K562 (cell line): ENCODE measurements at regions not wholly inside any gene's neighbourhood (a gene's known extent, or its start where the extent isn't known, plus 50 kb on each side); places are given as distances from the start of the nearest gene placed in this dataset.

Source experiments
- ATAC-seq: fragments of 200-7000 bp; cut with Tn5 transposase; 3 replicates; pipeline ENCODE4 v1.9.1; 2020; ENCODE audit warnings: moderate library complexity
- BruUV-seq: library from RNA; stranded (reverse); fragments of 400-500 nt; replicated peaks from 2 replicates; lab custom pipeline; 2021; lab: Mats Ljungman, UMichigan
- CTCF ChIA-PET: fragments of 300-600 bp; formaldehyde crosslinking; extraction: SDS; loops from one replicate; lab custom pipeline; 2021; ENCODE audit warnings: low intra/inter-chr PET ratio; lab: Yijun Ruan, JAX
- POLR2A ChIA-PET: fragments of 300-600, 350-650 bp; sonication (Branson Sonifier 250); formaldehyde crosslinking; extraction: SDS; loops from one replicate; lab custom pipeline; 2021; ENCODE audit warnings: antibody characterized with exemption, inconsistent platforms; lab: Yijun Ruan, JAX
- DNase-seq, 4 experiments: peaks; one replicate each; pipeline versions ENCODE4 v3.0.0 to v3.0.0-alpha.2; 2011 to 2018; ENCODE audit warnings: low spot score in 3 of 4, mixed read lengths in 3 of 4; ENCODE audit errors: extremely low read depth in 1 of 4
- FAIRE-seq: peaks from 2 replicates; lab custom pipeline; 2011; peaks lifted over from hg19 to GRCh38; lab: Jason Lieb, UNC
- H2AFZ ChIP-seq: 2 replicates; pipeline ENCODE4 v1.6.0; 2011; ENCODE audit warnings: low read depth, low read length, control low read depth, inconsistent platforms
- H3K27ac ChIP-seq: fragments of 200-600 bp; 3 replicates; pipeline ENCODE4 v1.8.0; 2011; ENCODE audit warnings: low read depth, mild to moderate bottlenecking, control low read depth, inconsistent platforms, low read length, moderate library complexity, mixed read lengths; ENCODE audit errors: extremely low read depth
- H3K27me3 ChIP-seq, 2 experiments: fragments of 300-600 bp in 1 of 2; 2 replicates in 1 of 2; 3 replicates in 1 of 2; pipeline versions ENCODE4 v1.6.0 to v1.8.0; 2011; ENCODE audit warnings: inconsistent platforms in 2 of 2, low read length in 2 of 2, mild to moderate bottlenecking in 1 of 2, mixed read lengths in 1 of 2, moderate library complexity in 1 of 2; ENCODE audit not compliant: control insufficient read depth in 2 of 2, insufficient read depth in 2 of 2
- H3K36me3 ChIP-seq: fragments of 300-600 bp; 3 replicates; pipeline ENCODE4 v1.8.0; 2011; ENCODE audit warnings: mild to moderate bottlenecking, low read length, inconsistent platforms; ENCODE audit not compliant: control insufficient read depth, insufficient read depth
- H3K4me1 ChIP-seq, 2 experiments: fragments of 200-600 bp in 1 of 2; replicated peaks in 1 of 2; 2 replicates in 1 of 2; 3 replicates in 1 of 2; pipeline versions ENCODE4 v1.5.1 to v1.8.0; 2011; ENCODE audit warnings: inconsistent platforms in 2 of 2, low read length in 2 of 2, mild to moderate bottlenecking in 1 of 2, mixed read lengths in 1 of 2, moderate library complexity in 1 of 2; ENCODE audit not compliant: control insufficient read depth in 2 of 2, insufficient read depth in 2 of 2
- H3K4me2 ChIP-seq: 2 replicates; pipeline ENCODE4 v1.6.1; 2011; ENCODE audit warnings: low read length, control low read depth, inconsistent platforms, mixed read lengths; ENCODE audit not compliant: insufficient read depth
- H3K4me3 ChIP-seq: fragments of 200-600 bp; sonication (generic), shearing (Covaris generic); 2 replicates; pipeline ENCODE4 v1.5.1; 2016; ENCODE audit warnings: control low read depth, inconsistent platforms
- H3K79me2 ChIP-seq: fragments of 200-600 bp; 3 replicates; pipeline ENCODE4 v1.8.0; 2011; ENCODE audit warnings: low read length, inconsistent platforms; ENCODE audit not compliant: control insufficient read depth, insufficient read depth
- H3K9ac ChIP-seq, 2 experiments: 2 replicates each; pipeline versions ENCODE4 v1.6.0 to v1.6.1; 2011; ENCODE audit warnings: low read depth in 2 of 2, low read length in 2 of 2, control low read depth in 1 of 2, inconsistent platforms in 1 of 2, mild to moderate bottlenecking in 1 of 2, mixed read lengths in 1 of 2; ENCODE audit not compliant: insufficient read depth in 1 of 2
- H3K9me1 ChIP-seq: one replicate; pipeline ENCODE4 v1.6.0; 2011; ENCODE audit warnings: inconsistent platforms, mild to moderate bottlenecking, low read length, moderate library complexity; ENCODE audit not compliant: control insufficient read depth, insufficient read depth
- H3K9me3 ChIP-seq: replicated peaks from 2 replicates; pipeline ENCODE4 v1.5.1; 2011; ENCODE audit warnings: low read depth, low read length, inconsistent platforms; ENCODE audit not compliant: control insufficient read depth, insufficient read depth
- H4K20me1 ChIP-seq: replicated peaks from 2 replicates; pipeline ENCODE4 v1.6.1; 2011; ENCODE audit warnings: low read length, inconsistent platforms, mixed read lengths; ENCODE audit not compliant: control insufficient read depth, insufficient read depth
- ATF1 ChIP-seq, 2 experiments: fragments of 450-650 bp in 1 of 2; IDR thresholded peaks; 2 replicates each; pipeline ENCODE4 v1.6.1; 2016; ENCODE audit warnings: missing compliant biosample characterization in 1 of 2, missing genetic modification characterization in 1 of 2
- DACH1 ChIP-seq: fragments of 450-650 bp; IDR thresholded peaks from 2 replicates; pipeline ENCODE4 v1.6.1; 2018; ENCODE audit not compliant: partially characterized antibody
- PATZ1 ChIP-seq: fragments of 250-450 bp; sonication (Bioruptor Pico); IDR thresholded peaks from 2 replicates; pipeline ENCODE4 v1.5.0; 2020; ENCODE audit warnings: mild to moderate bottlenecking, borderline replicate concordance
- PBX2 ChIP-seq, 2 experiments: IDR thresholded peaks in 1 of 2; conservative IDR thresholded peaks in 1 of 2; 2 replicates each; pipeline ENCODE4 v1.6.1; 2016; ENCODE audit warnings: low read depth in 2 of 2, mild to moderate bottlenecking in 1 of 2, missing compliant biosample characterization in 1 of 2, missing genetic modification characterization in 1 of 2, moderate library complexity in 1 of 2
- PKNOX1 ChIP-seq: fragments of 450-650 bp; IDR thresholded peaks from 2 replicates; pipeline ENCODE4 v1.6.1; 2016
- PREB ChIP-seq: sonication (generic); formaldehyde crosslinking; IDR thresholded peaks from 2 replicates; pipeline ENCODE4 v1.8.1; 2023; ENCODE audit warnings: mild to moderate bottlenecking, missing genetic modification reagents
- RBM14 ChIP-seq: fragments of 200-400 bp; formaldehyde crosslinking; IDR thresholded peaks from 2 replicates; pipeline ENCODE4 v1.6.1; 2018; ENCODE audit warnings: low read depth, mild to moderate bottlenecking, low read length, moderate library complexity, borderline replicate concordance; ENCODE audit not compliant: insufficient read depth
- SMARCC2 ChIP-seq: fragments of 450-650 bp; IDR thresholded peaks from 2 replicates; pipeline ENCODE4 v1.6.1; 2017; ENCODE audit warnings: antibody characterized with exemption, moderate library complexity, mild to moderate bottlenecking, low read depth
- TBL1XR1 ChIP-seq, 2 experiments: IDR thresholded peaks; 2 replicates each; pipeline ENCODE4 v1.6.1; 2012; ENCODE audit warnings: improper control_type of control experiment in 2 of 2, low read length in 2 of 2, mild to moderate bottlenecking in 1 of 2
- THRAP3 ChIP-seq: fragments of 450-650 bp; IDR thresholded peaks from 2 replicates; pipeline ENCODE4 v1.6.1; 2016; ENCODE audit warnings: mild to moderate bottlenecking, inconsistent platforms, borderline replicate concordance
- ZNF75A ChIP-seq: fragments of 450-650 bp; formaldehyde crosslinking; IDR thresholded peaks from 2 replicates; pipeline ENCODE4 v1.4.0; 2020; ENCODE audit warnings: mild to moderate bottlenecking
- ZSCAN29 ChIP-seq: fragments of 450-650 bp; IDR thresholded peaks from 2 replicates; pipeline ENCODE4 v1.6.1; 2017
- WGBS: fragments of 100-300 bp; shearing (Covaris generic); methylation state at CpG from one replicate; pipeline ENCODE4 v1.1.6; 2016; ENCODE audit warnings: low coverage, mixed read lengths; ENCODE audit not compliant: insufficient coverage; ENCODE audit errors: missing lambda C conversion rate; 5-methylcytosine and 5-hydroxymethylcytosine counted together
- in situ Hi-C: fragments of 300-500 bp; cut with MboI; formaldehyde crosslinking; loops from 4 replicates; pipeline ENCODE4 v1.15.0; 2018; ENCODE audit warnings: inconsistent platforms, mixed read lengths
- intact Hi-C: fragments of 100-400 bp; cut with micrococcal nuclease; formaldehyde crosslinking; loops from 2 replicates; pipeline ENCODE4 v1.14.2; 2022

GRCh38 chr6:21997119-21998037 lies 299.5 kb downstream of the PRL start:
- H3K36me3 ChIP-seq, result no peaks in the 10 kb centered on the region
- no peaks in the 10 kb centered on the region for H4K20me1 ChIP-seq
- ChIA-PET POLR2A (interaction anchor here (1.1 to 2.8 kb wide), 4 partner anchors 9 to 26 kb away, joined by 3 to 17 read pairs (median 4); no protein-coding TSS in a partner anchor), CTCF (no interaction called here)
- in situ Hi-C loops (no loop called here), intact Hi-C loops (loop anchor here (2.0 kb wide), 1 partner anchor 27 kb away; no protein-coding TSS in a partner anchor)
- FAIRE-seq, result peak; percentile 71
- peak overlapping the region; percentile 78; the same call in 2 of the 3 replicates for H3K27ac ChIP-seq
- no peaks in the 10 kb centered on the region for H3K27me3 ChIP-seq
- BruUV-seq, result no TSS peak
- peak overlapping the region in 1 of 2 experiments; percentile 53; a peak in 2 of 4 replicates for H3K9ac ChIP-seq
- WGBS, result 6% methylated on average over 5 of the region's 5 CpGs
- H3K79me2 ChIP-seq, result no peaks in the 10 kb centered on the region
- no peaks in the 10 kb centered on the region for H3K9me1 ChIP-seq
- no peak overlapping the region for H3K4me3 ChIP-seq
- ATAC-seq, result peak; percentile 82
- peak; percentile 31 to 89 (median 58) for DNase-seq
- H3K4me2 ChIP-seq, result peak overlapping the region; percentile 56
- H3K9me3 ChIP-seq, result 0 out of 2 replicates have a peak, but pooled peaks cover 4% of the 10 kb centered on the region
- H3K4me1 ChIP-seq, result peaks cover 0 to 52% of the 10 kb centered on the region in 2 experiments; a peak in 3 of 5 replicates
- H2AFZ ChIP-seq, result peak overlapping the region; percentile 94
- TF ChIP-seq PKNOX1 (peak; percentile 88), PREB (CRISPR knock-in tag) (no peak), THRAP3 (no peak), ZSCAN29 (no peak), TBL1XR1 (IDR thresholded peaks at IDR 0.05; ENCODE audit: low read length in 2 of 2) (peak in 1 of 2 experiments; percentile 86; a peak in 2 of 4 replicates), DACH1 (peak; percentile 80), PATZ1 (CRISPR knock-in tag) (no peak), RBM14 (no peak), PBX2 (CRISPR knock-in tag; IDR thresholded peaks at IDR 0.05; ENCODE audit: low read depth) (no peak), PBX2 (tag; conservative IDR thresholded peaks at IDR 0.05; ENCODE audit: low read depth) (peak; percentile 85), SMARCC2 (no peak; the same call in 1 of the 2 replicates), ZNF75A (no peak), ATF1 (CRISPR knock-in tag; IDR thresholded peaks at IDR 0.05) (no peak), ATF1 (tag; IDR thresholded peaks at IDR 0.05) (0 out of 2 replicates have a peak, but pooled peaks have one; percentile 26)
